ENCODE measurements at regions not wholly inside any gene's neighbourhood (a gene's known extent, or its start where the extent isn't known, plus 50 kb on each side); places are given as distances from the start of the nearest gene placed in this dataset.

- no peak for TF ChIP-seq CTCF (IDR thresholded peaks at IDR 0.05)
- TF ChIP-seq BHLHE40 (IDR thresholded peaks at IDR 0.05; ENCODE audit: low read depth, low read length), result no peak
- TF ChIP-seq EHMT2 (IDR thresholded peaks at IDR 0.05; ENCODE audit: low read depth), result no peak
- no peak for TF ChIP-seq MAFK (IDR thresholded peaks at IDR 0.05; ENCODE audit: partially characterized antibody)
- no peak for TF ChIP-seq ESRRA (IDR thresholded peaks at IDR 0.05; ENCODE audit: borderline replicate concordance, low read length)
- no peak for TF ChIP-seq SMC3 (IDR thresholded peaks at IDR 0.05)
- TF ChIP-seq NFE2L2 (conservative IDR thresholded peaks at IDR 0.05; ENCODE audit: low read length), result no peak
- TF ChIP-seq JUNB (IDR thresholded peaks at IDR 0.05), result no peak
Observed at GRCh38 chr9:18136354-18136994, 337.5 kb upstream of the ADAMTSL1 start.

Data from A549 (cell line).